Peyer's patch (tissue), 4 donors: ENCODE measurements at regions not wholly inside any gene's neighbourhood (a gene's known extent, or its start where the extent isn't known, plus 50 kb on each side); places are given as distances from the start of the nearest gene placed in this dataset.

Experiments used
- CTCF ChIP-seq, 6 experiments: fragments of 450-650 bp in 4 of 6; fragments of 200-600 bp in 2 of 6; sonication (generic) in 1 of 6; IDR thresholded peaks; one replicate each; pipeline ENCODE4 v1.5.1; 2017 to 2019; ENCODE audit warnings: antibody characterized with exemption in 6 of 6, mild to moderate bottlenecking in 3 of 6, moderate library complexity in 1 of 6
- POLR2A ChIP-seq, 2 donors: fragments of 450-650 bp; IDR thresholded peaks; one replicate each; pipeline ENCODE4 v1.5.1; 2017; ENCODE audit warnings: antibody characterized with exemption in 2 of 2, mild to moderate bottlenecking in 2 of 2, moderate library complexity in 2 of 2

GRCh38 chr13:27349458-27349857 lies 75.0 kb upstream of the GTF3A start:
- TF ChIP-seq CTCF (IDR thresholded peaks at IDR 0.05): no peak
- no peak for TF ChIP-seq POLR2A (IDR thresholded peaks at IDR 0.05)
